DMS79 treated with DMSO at 0.1 percent for 48 hours (cell line): ENCODE measurements at regions not wholly inside any gene's neighbourhood (a gene's known extent, or its start where the extent isn't known, plus 50 kb on each side); places are given as distances from the start of the nearest gene placed in this dataset.

ENCODE experiments used
- DNase-seq: peaks from one replicate; lab custom pipeline; 2025; lab: John Stamatoyannopoulos, UW

DNA sequence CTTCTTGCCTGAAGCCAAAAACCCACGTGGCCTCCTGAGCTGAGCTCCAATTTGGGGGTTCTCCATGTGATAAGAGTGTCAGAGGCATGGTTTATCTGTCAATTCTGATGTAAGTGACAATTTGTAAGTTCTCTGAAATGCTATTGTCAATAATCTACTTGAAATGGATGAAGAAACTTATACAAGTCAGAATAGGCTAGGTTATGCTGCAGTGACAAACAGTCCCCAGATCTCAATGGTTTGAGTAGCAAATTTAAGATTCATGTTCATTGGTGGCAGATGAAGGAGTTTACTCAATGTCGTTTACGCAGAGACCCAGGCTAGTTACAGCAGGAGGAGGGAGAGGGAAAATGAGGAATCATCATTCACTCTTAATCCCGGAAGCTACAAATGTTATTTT, 352.4 kb downstream of the KIF16B start:
- DNase-seq, result no peak

DNA sequence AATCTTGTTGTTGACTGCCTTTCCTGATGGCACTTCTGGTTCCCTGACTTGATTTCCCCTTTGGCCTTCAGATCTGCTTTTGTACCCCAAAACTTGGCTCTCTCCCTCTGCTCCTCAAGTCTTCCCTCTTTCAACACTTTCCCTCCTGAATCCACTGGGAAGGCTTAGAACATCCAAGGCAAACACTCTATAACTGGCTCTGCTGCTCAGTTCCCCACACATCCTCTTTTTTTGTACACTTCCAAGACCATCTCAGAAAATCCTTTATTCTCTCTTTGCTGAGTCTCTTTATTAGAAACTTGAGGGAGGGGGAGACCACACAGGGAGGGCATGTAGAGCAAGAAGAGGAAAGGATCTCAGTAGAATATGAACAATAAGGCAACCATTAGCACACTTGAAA, 354.1 kb downstream of the KIF16B start:
- no peak for DNase-seq

GRCh38 chr20:16216914-16217230, 356.4 kb downstream of the KIF16B start:
- DNase-seq, result no peak

GRCh38 chr20:16216227-16216913, 356.9 kb downstream of the KIF16B start:
- no peak for DNase-seq

GRCh38 chr20:16215041-16215440, 358.2 kb downstream of the KIF16B start:
- DNase-seq, result no peak

GRCh38 chr20:16212790-16213189, 360.5 kb downstream of the KIF16B start:
- DNase-seq, result no peak

- no peak for DNase-seq
Observed at GRCh38 chr20:16209951-16210361, 363.3 kb downstream of the KIF16B start.

DNA sequence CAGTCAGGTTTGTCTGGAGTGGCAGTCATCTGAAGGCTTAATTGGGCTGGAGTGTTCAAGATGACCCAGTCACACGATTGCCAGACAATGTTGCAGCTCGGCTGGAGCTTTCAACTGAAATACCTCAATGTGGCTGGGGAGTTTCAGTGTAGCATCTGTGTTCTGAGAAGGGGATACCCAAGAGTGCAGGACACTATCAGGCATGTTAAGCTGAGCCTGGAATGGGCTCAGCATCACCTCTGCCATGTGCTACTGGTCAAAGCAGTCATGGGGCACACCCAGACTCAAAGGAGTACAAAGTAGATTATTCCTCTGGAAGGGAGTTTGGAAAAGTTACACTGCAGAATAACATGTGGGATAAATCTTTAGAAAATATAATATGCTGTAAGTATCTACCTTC, 363.9 kb downstream of the KIF16B start:
- DNase-seq, result no peak

DNA sequence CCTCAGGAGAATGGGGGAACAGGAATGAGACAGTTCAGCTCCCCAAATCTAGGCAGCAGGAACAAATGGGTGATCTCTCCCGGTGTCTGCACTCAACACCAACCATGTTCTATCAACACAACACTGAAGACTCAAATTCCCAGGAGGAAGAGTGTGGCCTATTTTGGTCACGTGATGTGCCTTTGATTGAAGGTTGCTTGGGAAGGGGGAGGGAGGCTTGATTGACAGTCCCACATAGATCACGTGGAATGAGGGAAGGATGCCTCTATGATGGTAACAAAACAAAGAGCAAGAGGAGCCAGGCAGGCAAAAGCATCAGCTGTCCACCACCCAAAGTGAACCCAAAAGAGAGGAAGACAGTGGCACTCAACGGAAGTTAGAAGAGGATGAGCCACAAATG, 364.8 kb downstream of the KIF16B start:
- DNase-seq, result no peak

GRCh38 chr20:16206817-16207216, 366.4 kb downstream of the KIF16B start:
- no peak for DNase-seq

DNA sequence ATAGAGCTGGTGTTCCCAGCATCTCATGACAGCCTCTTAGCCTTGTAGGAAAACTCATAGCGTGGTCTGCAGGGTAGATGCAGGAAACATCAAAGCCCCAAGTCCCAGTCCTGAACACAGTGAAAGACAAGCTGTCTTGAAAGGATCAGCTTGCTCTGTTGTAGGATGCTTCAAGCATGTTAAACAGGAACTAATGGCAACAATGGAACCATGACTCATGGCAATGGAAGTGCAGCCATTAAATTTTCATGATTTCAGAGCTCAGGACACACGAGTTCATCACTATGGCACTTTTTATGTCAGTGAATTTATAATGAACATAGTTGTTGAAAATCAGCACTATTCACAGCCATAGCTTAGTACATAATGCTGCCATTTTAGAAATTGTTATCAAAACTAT, 367.7 kb downstream of the KIF16B start:
- DNase-seq, result no peak

DNA sequence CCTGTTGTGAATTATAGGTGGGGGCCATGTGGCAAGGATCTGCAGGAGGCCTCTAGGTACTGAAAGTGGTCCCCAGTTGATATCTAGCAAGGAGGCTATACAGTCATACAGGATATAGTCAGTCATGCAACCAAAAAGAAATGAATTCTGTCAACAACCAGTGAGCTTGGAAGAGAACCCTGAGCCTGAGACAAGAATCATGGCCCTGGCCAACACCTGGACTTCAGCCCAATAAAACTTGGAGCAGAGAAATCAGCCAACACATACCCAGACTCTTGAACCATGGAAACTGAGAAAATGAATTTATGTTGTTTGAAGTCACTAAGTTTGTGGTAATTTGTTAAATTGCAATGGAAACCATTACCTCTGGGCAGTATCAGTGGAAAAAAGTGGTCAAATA, 370.2 kb downstream of the KIF16B start:
- no peak for DNase-seq

- DNase-seq, result no peak
Observed at GRCh38 chr20:16201191-16201590, 372.1 kb downstream of the KIF16B start.

GRCh38 chr20:16197696-16198095, 375.6 kb downstream of the KIF16B start:
- DNase-seq, result no peak

- no peak for DNase-seq
Observed at GRCh38 chr20:16195671-16196070, 377.6 kb downstream of the KIF16B start.

GRCh38 chr20:16194617-16195360, 378.5 kb downstream of the KIF16B start:
- no peak for DNase-seq

GRCh38 chr20:16191496-16191895, 381.8 kb downstream of the KIF16B start:
- DNase-seq, result no peak

- DNase-seq, result no peak
Observed at GRCh38 chr20:16189371-16189770, 383.9 kb downstream of the KIF16B start.

DNA sequence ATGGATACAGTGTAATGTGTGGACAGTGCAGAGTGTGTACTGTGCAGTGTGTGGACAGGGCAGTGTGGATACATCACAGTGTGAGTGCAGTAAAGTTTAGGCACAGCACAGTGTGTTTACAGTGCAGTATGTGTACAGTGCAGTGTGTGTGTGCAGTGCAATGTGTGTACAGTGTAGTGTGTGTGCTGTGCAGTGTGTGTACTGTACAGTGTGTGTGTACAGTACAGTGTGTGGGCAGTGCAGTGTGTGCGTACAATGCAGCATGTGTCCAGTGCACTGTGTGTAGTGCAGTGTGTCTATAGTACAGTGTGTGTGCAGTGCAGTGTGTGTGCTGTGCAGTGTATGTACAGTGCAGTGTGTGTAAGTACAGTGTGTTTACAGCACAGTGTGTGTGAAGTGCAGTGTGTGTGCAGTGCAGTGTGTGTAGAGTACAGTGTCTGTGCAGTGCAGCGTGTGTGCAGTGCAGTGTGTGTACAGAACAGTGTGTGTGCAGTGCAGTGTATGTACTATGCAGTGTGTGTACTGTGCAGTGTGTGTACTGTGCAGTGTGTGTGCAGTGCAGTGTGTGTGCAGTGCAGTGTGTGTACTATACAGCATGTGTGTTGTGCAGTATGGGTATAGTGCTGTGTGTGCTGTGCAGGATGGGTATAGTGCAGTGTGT, 385.2 kb downstream of the KIF16B start:
- DNase-seq, result no peak

GRCh38 chr20:16179919-16180318, 393.3 kb downstream of the KIF16B start:
- no peak for DNase-seq

DNA sequence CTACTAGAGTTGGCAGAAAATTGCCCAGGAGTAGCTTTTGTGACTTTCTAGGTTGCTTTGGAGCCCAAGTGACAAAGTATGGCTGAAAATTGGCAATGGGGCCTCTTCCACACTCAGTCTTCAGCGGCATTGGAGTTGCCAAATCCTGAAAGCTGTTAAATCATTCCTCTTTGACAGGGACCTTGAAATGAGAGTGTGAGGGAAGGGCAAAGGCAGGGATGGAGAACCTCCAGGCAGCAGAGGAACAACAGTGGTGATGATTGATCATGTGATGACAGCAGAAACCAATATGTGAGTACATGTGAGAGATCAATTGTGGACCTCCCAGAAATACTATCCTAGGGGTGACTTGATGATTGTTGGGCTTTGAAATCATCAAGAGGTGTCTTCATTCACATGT, 393.9 kb downstream of the KIF16B start:
- DNase-seq, result no peak

- DNase-seq, result peak; percentile 7
Observed at GRCh38 chr20:16178546-16179135, 394.6 kb downstream of the KIF16B start.
